NB4 (cell line): ENCODE measurements at regions not wholly inside any gene's neighbourhood (a gene's known extent, or its start where the extent isn't known, plus 50 kb on each side); places are given as distances from the start of the nearest gene placed in this dataset.
A peak's percentile ranks its signal among the peaks of the same experiment; 100 is the strongest.

Experiments used
- DNase-seq: peaks from one replicate; pipeline ENCODE4 v3.0.0; 2010; ENCODE audit warnings: low read depth
- H3K4me3 ChIP-seq: one replicate; pipeline ENCODE4 v1.5.1; 2011; ENCODE audit warnings: mild to moderate bottlenecking, low read depth, low read length, moderate library complexity
- MYC ChIP-seq: IDR thresholded peaks from 2 replicates; pipeline ENCODE4 v1.6.1; 2011; ENCODE audit warnings: low read depth, low read length
- POLR2A ChIP-seq: IDR thresholded peaks from 2 replicates; pipeline ENCODE4 v1.6.1; 2011; ENCODE audit warnings: mild to moderate bottlenecking; ENCODE audit not compliant: insufficient read length; ENCODE audit errors: extremely low read depth
- TF ChIP-seq, protein P1 (sequence below): IDR thresholded peaks from one replicate; pipeline ENCODE4 v1.5.1; 2012; ENCODE audit warnings: low read depth, low read length
- TF ChIP-seq, protein P2 (sequence below): IDR thresholded peaks from 2 replicates; pipeline ENCODE4 v1.6.1; 2011; ENCODE audit warnings: low read depth, low read length

DNA sequence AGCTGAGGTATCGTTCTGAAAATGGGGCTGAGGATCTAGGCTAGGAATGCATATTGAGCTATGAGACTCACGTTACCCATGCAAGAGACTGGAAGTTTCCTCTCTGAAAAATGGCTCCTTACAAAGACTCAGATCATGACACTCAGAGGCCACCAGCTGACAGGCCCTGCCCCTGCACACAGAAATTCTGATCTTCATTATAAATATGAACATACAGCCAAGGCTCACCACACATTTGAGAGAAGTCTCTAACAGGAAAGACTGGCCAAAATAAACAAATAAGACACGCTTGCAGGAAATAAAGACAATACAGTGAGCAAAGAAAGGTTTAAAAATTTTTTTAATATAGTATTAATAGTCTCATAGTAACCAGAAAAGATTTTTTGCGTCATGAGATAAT is 365.9 kb downstream of the NFIB start:
- no peak for DNase-seq
- TF ChIP-seq, protein P1, sequence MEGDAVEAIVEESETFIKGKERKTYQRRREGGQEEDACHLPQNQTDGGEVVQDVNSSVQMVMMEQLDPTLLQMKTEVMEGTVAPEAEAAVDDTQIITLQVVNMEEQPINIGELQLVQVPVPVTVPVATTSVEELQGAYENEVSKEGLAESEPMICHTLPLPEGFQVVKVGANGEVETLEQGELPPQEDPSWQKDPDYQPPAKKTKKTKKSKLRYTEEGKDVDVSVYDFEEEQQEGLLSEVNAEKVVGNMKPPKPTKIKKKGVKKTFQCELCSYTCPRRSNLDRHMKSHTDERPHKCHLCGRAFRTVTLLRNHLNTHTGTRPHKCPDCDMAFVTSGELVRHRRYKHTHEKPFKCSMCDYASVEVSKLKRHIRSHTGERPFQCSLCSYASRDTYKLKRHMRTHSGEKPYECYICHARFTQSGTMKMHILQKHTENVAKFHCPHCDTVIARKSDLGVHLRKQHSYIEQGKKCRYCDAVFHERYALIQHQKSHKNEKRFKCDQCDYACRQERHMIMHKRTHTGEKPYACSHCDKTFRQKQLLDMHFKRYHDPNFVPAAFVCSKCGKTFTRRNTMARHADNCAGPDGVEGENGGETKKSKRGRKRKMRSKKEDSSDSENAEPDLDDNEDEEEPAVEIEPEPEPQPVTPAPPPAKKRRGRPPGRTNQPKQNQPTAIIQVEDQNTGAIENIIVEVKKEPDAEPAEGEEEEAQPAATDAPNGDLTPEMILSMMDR, result no peak
- TF ChIP-seq POLR2A (no peak), MYC (no peak)
- TF ChIP-seq, protein P2, sequence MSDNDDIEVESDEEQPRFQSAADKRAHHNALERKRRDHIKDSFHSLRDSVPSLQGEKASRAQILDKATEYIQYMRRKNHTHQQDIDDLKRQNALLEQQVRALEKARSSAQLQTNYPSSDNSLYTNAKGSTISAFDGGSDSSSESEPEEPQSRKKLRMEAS, result no peak
- H3K4me3 ChIP-seq, result no peak overlapping the region

DNA sequence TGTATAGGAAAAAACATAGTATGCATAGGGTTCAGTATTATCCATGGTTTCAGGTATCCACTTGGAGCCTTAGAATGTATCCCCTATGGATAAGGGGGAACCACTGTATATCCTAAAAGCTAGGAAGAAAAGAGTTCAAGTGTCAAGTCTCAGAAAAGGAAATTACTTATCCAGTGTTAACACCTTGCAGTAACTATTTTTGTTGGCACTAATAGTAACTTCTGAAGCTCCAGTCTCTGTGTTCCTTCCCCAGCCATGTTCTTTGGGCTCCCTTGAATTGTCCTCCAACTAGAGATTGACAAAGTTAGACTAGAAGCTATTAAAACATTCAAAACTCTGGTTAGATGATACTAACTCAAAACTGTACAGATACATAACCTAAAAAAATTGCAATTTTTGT is 370.8 kb downstream of the NFIB start:
- DNase-seq, result no peak
- TF ChIP-seq POLR2A (no peak), MYC (no peak)
- TF ChIP-seq, protein P1, result no peak
- TF ChIP-seq, protein P2, result no peak
- no peak overlapping the region for H3K4me3 ChIP-seq

DNA sequence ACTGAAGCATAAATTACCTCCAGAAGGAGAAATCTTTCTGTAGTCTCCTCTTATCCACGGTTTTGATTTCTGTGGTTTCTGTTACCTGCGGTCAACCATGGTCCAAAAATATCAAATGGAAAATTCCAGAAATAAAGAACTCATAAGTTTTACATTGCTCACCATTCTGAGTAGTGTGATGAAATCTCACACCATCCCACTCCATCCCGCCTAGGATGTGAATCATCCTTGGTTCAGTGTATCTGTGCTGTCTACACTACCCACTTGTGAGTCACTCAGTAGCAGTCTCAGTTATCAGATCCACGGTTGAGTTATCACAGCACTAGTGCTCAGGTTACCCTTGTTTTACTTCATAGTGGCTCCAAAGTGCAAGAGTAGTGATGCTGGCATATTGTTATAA is 371.2 kb downstream of the NFIB start:
- TF ChIP-seq MYC (no peak), POLR2A (no peak)
- TF ChIP-seq, protein P2, result no peak
- TF ChIP-seq, protein P1, result no peak
- no peak overlapping the region for H3K4me3 ChIP-seq
- peak; percentile 17 for DNase-seq

DNA sequence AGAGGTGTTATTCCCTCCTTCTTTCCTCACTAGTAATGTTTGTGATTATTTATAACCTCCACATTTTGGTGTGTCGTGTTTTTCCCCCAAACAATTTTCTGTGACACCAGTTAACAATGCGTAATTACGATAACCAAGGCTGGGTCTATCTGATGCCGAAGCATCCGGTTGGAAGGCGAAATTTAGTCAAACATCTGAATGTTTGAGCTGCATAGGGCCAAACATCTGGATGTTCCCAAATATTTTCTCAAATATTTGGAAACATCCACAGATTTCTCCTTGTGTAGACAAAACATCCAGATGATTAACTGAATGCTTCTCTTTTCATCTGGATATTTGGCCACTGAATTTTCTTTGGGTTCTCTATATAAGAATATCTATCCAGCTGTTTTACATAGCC is 371.7 kb downstream of the NFIB start:
- no peak overlapping the region for H3K4me3 ChIP-seq
- TF ChIP-seq POLR2A (no peak), MYC (no peak)
- TF ChIP-seq, protein P1, result no peak
- TF ChIP-seq, protein P2, result no peak
- no peak for DNase-seq

DNA sequence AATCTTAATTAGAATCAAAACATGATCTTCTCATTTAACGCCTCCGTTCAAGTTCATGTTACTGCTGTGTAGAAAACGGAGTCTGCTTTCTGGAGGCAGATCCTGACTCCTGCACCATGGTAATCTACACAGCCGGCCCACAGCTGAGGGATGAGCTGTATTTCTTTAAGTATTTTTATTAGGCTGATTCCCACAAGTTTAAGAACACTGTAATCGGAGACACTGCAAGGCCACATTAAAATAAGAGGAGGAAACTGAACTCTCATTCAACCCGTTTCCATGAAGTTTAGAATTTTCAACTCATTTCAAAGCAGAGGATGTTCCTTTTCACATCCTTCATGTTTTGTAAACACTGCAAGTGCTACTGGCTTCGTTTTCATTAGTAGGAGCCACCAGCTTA is 372.2 kb downstream of the NFIB start:
- TF ChIP-seq MYC (no peak), POLR2A (no peak)
- TF ChIP-seq, protein P2, result no peak
- TF ChIP-seq, protein P1, result no peak
- no peak for DNase-seq
- no peak overlapping the region for H3K4me3 ChIP-seq
